H9 (cell line): ENCODE measurements at regions not wholly inside any gene's neighbourhood (a gene's known extent, or its start where the extent isn't known, plus 50 kb on each side); places are given as distances from the start of the nearest gene placed in this dataset.

Source experiments
- DNase-seq: peaks from one replicate; pipeline ENCODE4 v3.0.0-alpha.2; 2017
- H2AFZ ChIP-seq: one replicate; pipeline ENCODE4 v1.6.1; 2013; ENCODE audit warnings: mild to moderate bottlenecking, low read length, control low read depth, moderate library complexity
- H2AK5ac ChIP-seq: 2 replicates; pipeline ENCODE4 v1.6.1; 2013; ENCODE audit warnings: low read length, control low read depth, mixed read lengths; ENCODE audit not compliant: insufficient read length
- H2BK120ac ChIP-seq: one replicate; pipeline ENCODE4 v1.6.1; 2013; ENCODE audit warnings: low read depth, mild to moderate bottlenecking, low read length, control low read depth, inconsistent platforms; ENCODE audit not compliant: poor library complexity, severe bottlenecking
- H2BK12ac ChIP-seq: 2 replicates; pipeline ENCODE4 v1.6.1; 2013; ENCODE audit warnings: low read length, control low read depth, mixed read lengths, low read depth; ENCODE audit not compliant: insufficient read length
- H2BK15ac ChIP-seq: 2 replicates; pipeline ENCODE4 v1.6.1; 2013; ENCODE audit warnings: low read depth, low read length, control low read depth
- H2BK20ac ChIP-seq: one replicate; pipeline ENCODE4 v1.6.1; 2013; ENCODE audit warnings: low read depth, mild to moderate bottlenecking, low read length, control low read depth, inconsistent platforms; ENCODE audit not compliant: poor library complexity, severe bottlenecking
- H2BK5ac ChIP-seq: 2 replicates; pipeline ENCODE4 v1.6.1; 2013; ENCODE audit warnings: low read length, control low read depth, mixed read lengths; ENCODE audit not compliant: insufficient read length
- H3K14ac ChIP-seq: 2 replicates; pipeline ENCODE4 v1.6.1; 2013; ENCODE audit warnings: low read length, control low read depth; ENCODE audit not compliant: insufficient read depth
- H3K18ac ChIP-seq: 2 replicates; pipeline ENCODE4 v1.6.1; 2013; ENCODE audit warnings: low read depth, mild to moderate bottlenecking, mixed read lengths, low read length, control low read depth; ENCODE audit not compliant: insufficient read length
- H3K23ac ChIP-seq: 2 replicates; pipeline ENCODE4 v1.6.1; 2013; ENCODE audit warnings: low read length, control low read depth, mixed read lengths, low read depth; ENCODE audit not compliant: insufficient read length
- H3K23me2 ChIP-seq: 2 replicates; pipeline ENCODE4 v1.6.1; 2013; ENCODE audit warnings: low read depth, mild to moderate bottlenecking, mixed read lengths, low read length, control low read depth; ENCODE audit not compliant: insufficient read length, poor library complexity, severe bottlenecking
- H3K27ac ChIP-seq: 2 replicates; pipeline ENCODE4 v1.5.1; 2013; ENCODE audit warnings: low read length, control low read depth, mixed read lengths, low read depth; ENCODE audit not compliant: insufficient read length
- H3K27me3 ChIP-seq: 2 replicates; pipeline ENCODE4 v1.6.1; 2013; ENCODE audit warnings: low read length, control low read depth, inconsistent platforms; ENCODE audit not compliant: insufficient read depth
- H3K4ac ChIP-seq: 2 replicates; pipeline ENCODE4 v1.6.1; 2013; ENCODE audit warnings: low read depth, mild to moderate bottlenecking, control low read depth, inconsistent platforms, low read length, moderate library complexity
- H3K4me1 ChIP-seq: 2 replicates; pipeline ENCODE4 v1.6.1; 2013; ENCODE audit warnings: low read length, control low read depth, inconsistent platforms; ENCODE audit not compliant: insufficient read depth
- H3K4me2 ChIP-seq: 2 replicates; pipeline ENCODE4 v1.6.1; 2013; ENCODE audit warnings: low read length, control low read depth, mixed read lengths; ENCODE audit not compliant: insufficient read length, insufficient read depth
- H3K56ac ChIP-seq: 2 replicates; pipeline ENCODE4 v1.6.1; 2013; ENCODE audit warnings: low read depth, mild to moderate bottlenecking, mixed read lengths, low read length, control low read depth; ENCODE audit not compliant: insufficient read length
- H3K79me1 ChIP-seq: 2 replicates; pipeline ENCODE4 v1.6.1; 2013; ENCODE audit warnings: low read depth, mild to moderate bottlenecking, moderate library complexity, low read length, control low read depth, inconsistent platforms; ENCODE audit not compliant: insufficient read depth, poor library complexity, severe bottlenecking
- H3K79me2 ChIP-seq: 2 replicates; pipeline ENCODE4 v1.6.1; 2013; ENCODE audit warnings: low read length, control low read depth, inconsistent platforms; ENCODE audit not compliant: insufficient read depth
- H3K9ac ChIP-seq: 2 replicates; pipeline ENCODE4 v1.6.1; 2013; ENCODE audit warnings: low read length, control low read depth, mixed read lengths; ENCODE audit not compliant: insufficient read length; ENCODE audit errors: extremely low read depth
- H3K9me3 ChIP-seq: one replicate; pipeline ENCODE4 v1.6.1; 2013; ENCODE audit warnings: low read depth, low read length, inconsistent platforms; ENCODE audit not compliant: control insufficient read depth
- H3T11ph ChIP-seq: one replicate; pipeline ENCODE4 v1.6.1; 2013; ENCODE audit warnings: mild to moderate bottlenecking, low read length, control low read depth, inconsistent platforms
- H4K20me1 ChIP-seq: one replicate; pipeline ENCODE4 v1.6.1; 2013; ENCODE audit not compliant: control insufficient read depth, insufficient read length, insufficient read depth
- H4K5ac ChIP-seq: 2 replicates; pipeline ENCODE4 v1.6.1; 2013; ENCODE audit warnings: low read depth, mild to moderate bottlenecking, mixed read lengths, low read length, control low read depth; ENCODE audit not compliant: insufficient read length
- H4K8ac ChIP-seq: replicated peaks from 2 replicates; pipeline ENCODE4 v1.6.1; 2013; ENCODE audit warnings: low read length, control low read depth, mixed read lengths, low read depth; ENCODE audit not compliant: insufficient read length
- H4K91ac ChIP-seq: 2 replicates; pipeline ENCODE4 v1.6.1; 2013; ENCODE audit warnings: low read depth, mild to moderate bottlenecking, moderate library complexity, mixed read lengths, low read length, control low read depth; ENCODE audit not compliant: insufficient read length
- H3K27ac Mint-ChIP-seq, 3 experiments: 2 replicates in 2 of 3; 3 replicates in 1 of 3; pipeline ENCODE4 v1.8.0; 2020 to 2021; ENCODE audit warnings: mixed read lengths in 3 of 3, mild to moderate bottlenecking in 1 of 3, moderate library complexity in 1 of 3
- H3K27me3 Mint-ChIP-seq: 2 replicates; pipeline ENCODE4 v1.8.0; 2021; ENCODE audit warnings: low read depth, mild to moderate bottlenecking, moderate library complexity, mixed read lengths
- H3K36me3 Mint-ChIP-seq, 3 experiments: 2 replicates in 2 of 3; 3 replicates in 1 of 3; pipeline ENCODE4 v1.8.0; 2020 to 2021; ENCODE audit warnings: low read depth in 3 of 3, mixed read lengths in 3 of 3; ENCODE audit not compliant: insufficient read depth in 1 of 3
- H3K4me1 Mint-ChIP-seq, 2 experiments: 2 replicates each; pipeline ENCODE4 v1.8.0; 2020; ENCODE audit warnings: mixed read lengths in 2 of 2
- H3K4me3 Mint-ChIP-seq, 2 experiments: 2 replicates in 1 of 2; 3 replicates in 1 of 2; pipeline ENCODE4 v1.8.0; 2020 to 2021; ENCODE audit warnings: mild to moderate bottlenecking in 2 of 2, mixed read lengths in 2 of 2, moderate library complexity in 1 of 2
- H3K9me3 Mint-ChIP-seq, 2 experiments: 2 replicates in 1 of 2; 3 replicates in 1 of 2; pipeline ENCODE4 v1.8.0; 2020; ENCODE audit warnings: mild to moderate bottlenecking in 2 of 2, mixed read lengths in 2 of 2, moderate library complexity in 1 of 2
- CTCF ChIP-seq: fragments of 200-600 bp; sonication (generic); conservative IDR thresholded peaks from 3 replicates; pipeline ENCODE4 v1.8.0; 2021; ENCODE audit warnings: antibody characterized with exemption, mild to moderate bottlenecking
- WGBS: extraction: QIAGEN DNeasy Blood & Tissue Kit; methylation state at CpG from one replicate; pipeline ENCODE4 v1.1.7; 2013; ENCODE audit warnings: missing lambda C conversion rate, low lambda C conversion rate, mixed read lengths; ENCODE audit not compliant: insufficient read length; ENCODE audit errors: extremely low coverage; 5-methylcytosine and 5-hydroxymethylcytosine counted together

- H2AFZ ChIP-seq: no peak overlapping the region
- H3K27ac ChIP-seq: no peak overlapping the region
These were observed 824.6 kb upstream of the IGFBP3 start for GRCh38 chr7:46745707-46746090.

More at GRCh38 chr7:46745707-46746090, 824.6 kb upstream of the IGFBP3 start:
- TF ChIP-seq CTCF: no peak
- Histone ChIP-seq H3K4me2 (no peak overlapping the region), H3K56ac (no peak overlapping the region), H2AK5ac (no peak overlapping the region), H4K20me1 (no peaks in the 10 kb centered on the region), H3K79me1 (no peaks in the 10 kb centered on the region), H3K23ac (no peak overlapping the region), H2BK5ac (no peak overlapping the region), H3K9ac (no peak overlapping the region), H3K4me1 (no peaks in the 10 kb centered on the region), H3K4ac (no peak overlapping the region), H4K8ac (no peak overlapping the region), H2BK120ac (no peak overlapping the region), H3K14ac (no peak overlapping the region), H3T11ph (no peak overlapping the region), H2BK15ac (no peak overlapping the region), H3K27me3 (no peaks in the 10 kb centered on the region), H4K91ac (no peak overlapping the region), H3K18ac (no peak overlapping the region), H3K23me2 (no peaks in the 10 kb centered on the region), H2BK12ac (no peak overlapping the region), H4K5ac (no peak overlapping the region), H3K79me2 (no peaks in the 10 kb centered on the region), H3K9me3 (no peaks in the 10 kb centered on the region), H2BK20ac (no peak overlapping the region)
- Mint-ChIP-seq H3K27ac (no peak overlapping the region), H3K9me3 (no peaks in the 10 kb centered on the region; a peak in 1 of 5 replicates), H3K4me3 (no peak overlapping the region), H3K27me3 (no peaks in the 10 kb centered on the region), H3K4me1 (peaks cover 3 to 8% of the 10 kb centered on the region in 2 experiments; a peak in 2 of 4 replicates), H3K36me3 (no peaks in the 10 kb centered on the region; a peak in 1 of 7 replicates)
- DNase-seq: no peak
- WGBS: no CpG with 5 or more reads among the region's 3 CpGs
